WTC11 (cell line): ENCODE measurements at regions not wholly inside any gene's neighbourhood (a gene's known extent, or its start where the extent isn't known, plus 50 kb on each side); places are given as distances from the start of the nearest gene placed in this dataset.

ENCODE experiments used
- ATAC-seq: fragments of 200-7000 bp; cut with Tn5 transposase; 2 replicates; pipeline ENCODE4 v1.10.0; 2021; ENCODE audit warnings: mild to moderate bottlenecking, moderate library complexity
- CTCF ChIA-PET: fragments of 300-600 bp; sonication (Branson Sonifier 250); formaldehyde crosslinking; loops from one replicate; lab custom pipeline; 2021; ENCODE audit warnings: antibody characterized with exemption; lab: Charles Lee
- POLR2A ChIA-PET: fragments of 350-600 bp; sonication (Branson Sonifier 250); formaldehyde crosslinking; loops from one replicate; lab custom pipeline; 2021; ENCODE audit warnings: antibody characterized with exemption; lab: Charles Lee
- DNase-seq: peaks from one replicate; pipeline ENCODE4 v3.0.0; 2021; ENCODE audit warnings: low spot score
- H3K27ac Mint-ChIP-seq: 2 replicates; pipeline ENCODE4 v1.8.0; 2021; ENCODE audit warnings: mixed read lengths
- H3K27me3 Mint-ChIP-seq: 2 replicates; pipeline ENCODE4 v1.8.0; 2021; ENCODE audit warnings: low read depth, mild to moderate bottlenecking, moderate library complexity, mixed read lengths
- H3K36me3 Mint-ChIP-seq: 2 replicates; pipeline ENCODE4 v1.8.0; 2021; ENCODE audit warnings: mixed read lengths
- H3K4me1 Mint-ChIP-seq: 2 replicates; pipeline ENCODE4 v1.8.0; 2022; ENCODE audit warnings: mixed read lengths
- H3K4me3 Mint-ChIP-seq: 2 replicates; pipeline ENCODE4 v1.8.0; 2021; ENCODE audit warnings: mild to moderate bottlenecking, moderate library complexity, mixed read lengths
- H3K9me3 Mint-ChIP-seq: 2 replicates; pipeline ENCODE4 v1.8.0; 2021; ENCODE audit warnings: mixed read lengths
- ARID4B ChIP-seq: sonication (generic); formaldehyde crosslinking; IDR thresholded peaks from 2 replicates; pipeline ENCODE4 v1.8.0; 2023; ENCODE audit warnings: missing genetic modification reagents, mild to moderate bottlenecking, borderline replicate concordance
- ETV6 ChIP-seq: sonication (generic); formaldehyde crosslinking; IDR thresholded peaks from 2 replicates; pipeline ENCODE4 v1.8.1; 2022; ENCODE audit warnings: mild to moderate bottlenecking, missing genetic modification reagents
- FOXK1 ChIP-seq: sonication (generic); formaldehyde crosslinking; IDR thresholded peaks from 2 replicates; pipeline ENCODE4 v1.8.0; 2022; ENCODE audit warnings: mild to moderate bottlenecking, moderate library complexity, missing genetic modification reagents
- FOXP1 ChIP-seq: sonication (generic); formaldehyde crosslinking; IDR thresholded peaks from 2 replicates; pipeline ENCODE4 v1.8.0; 2022; ENCODE audit warnings: missing genetic modification reagents, mild to moderate bottlenecking, moderate library complexity, borderline replicate concordance
- GTF2I ChIP-seq: fragments of 250-450 bp; sonication (Bioruptor Pico); conservative IDR thresholded peaks from 2 replicates; pipeline ENCODE4 v1.4.0; 2021; ENCODE audit warnings: mild to moderate bottlenecking
- KAT7 ChIP-seq: sonication (generic); formaldehyde crosslinking; IDR thresholded peaks from 2 replicates; pipeline ENCODE4 v1.8.1; 2023; ENCODE audit warnings: missing genetic modification reagents, mild to moderate bottlenecking, borderline replicate concordance
- MLX ChIP-seq: sonication (generic); formaldehyde crosslinking; IDR thresholded peaks from 2 replicates; pipeline ENCODE4 v1.8.1; 2023; ENCODE audit warnings: mild to moderate bottlenecking, missing genetic modification reagents, moderate library complexity
- NFYB ChIP-seq: sonication (generic); formaldehyde crosslinking; conservative IDR thresholded peaks from 2 replicates; pipeline ENCODE4 v1.8.0; 2022; ENCODE audit warnings: low read depth, missing genetic modification reagents
- PRRX2 ChIP-seq: fragments of 250-450 bp; sonication (Bioruptor Pico); IDR thresholded peaks from 2 replicates; pipeline ENCODE4 v1.8.0; 2021; ENCODE audit warnings: mild to moderate bottlenecking
- SMAD4 ChIP-seq: sonication (generic); formaldehyde crosslinking; IDR thresholded peaks from 2 replicates; pipeline ENCODE4 v1.8.0; 2022; ENCODE audit warnings: mild to moderate bottlenecking, missing genetic modification reagents
- ZNF425 ChIP-seq: fragments of 250-450 bp; sonication (Bioruptor Pico); conservative IDR thresholded peaks from 2 replicates; pipeline ENCODE4 v1.9.0; 2021; ENCODE audit warnings: mild to moderate bottlenecking
- TF ChIP-seq, protein P1 (sequence below): sonication (generic); formaldehyde crosslinking; IDR thresholded peaks from 2 replicates; pipeline ENCODE4 v1.8.1; 2022; ENCODE audit warnings: low read depth, mild to moderate bottlenecking, moderate library complexity, missing genetic modification reagents, borderline replicate concordance
- TF ChIP-seq, protein P2 (sequence below): fragments of 250-450 bp; sonication (Bioruptor Pico); IDR thresholded peaks from 2 replicates; pipeline ENCODE4 v1.9.0; 2021; ENCODE audit warnings: mild to moderate bottlenecking
- TF ChIP-seq, protein P3 (sequence below): sonication (generic); formaldehyde crosslinking; IDR thresholded peaks from 2 replicates; pipeline ENCODE4 v1.8.1; 2023; ENCODE audit warnings: mild to moderate bottlenecking, missing genetic modification reagents, moderate library complexity
- TF ChIP-seq, protein P4 (sequence below): sonication (generic); formaldehyde crosslinking; IDR thresholded peaks from 2 replicates; pipeline ENCODE4 v1.8.1; 2023; ENCODE audit warnings: mild to moderate bottlenecking, moderate library complexity, missing genetic modification reagents

- no peak for TF ChIP-seq GTF2I (CRISPR knock-in tag)
- TF ChIP-seq ETV6 (CRISPR knock-in tag) = no peak
- TF ChIP-seq, protein P1, sequence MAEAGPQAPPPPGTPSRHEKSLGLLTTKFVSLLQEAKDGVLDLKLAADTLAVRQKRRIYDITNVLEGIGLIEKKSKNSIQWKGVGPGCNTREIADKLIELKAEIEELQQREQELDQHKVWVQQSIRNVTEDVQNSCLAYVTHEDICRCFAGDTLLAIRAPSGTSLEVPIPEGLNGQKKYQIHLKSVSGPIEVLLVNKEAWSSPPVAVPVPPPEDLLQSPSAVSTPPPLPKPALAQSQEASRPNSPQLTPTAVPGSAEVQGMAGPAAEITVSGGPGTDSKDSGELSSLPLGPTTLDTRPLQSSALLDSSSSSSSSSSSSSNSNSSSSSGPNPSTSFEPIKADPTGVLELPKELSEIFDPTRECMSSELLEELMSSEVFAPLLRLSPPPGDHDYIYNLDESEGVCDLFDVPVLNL = no peak
- no peak for TF ChIP-seq FOXK1 (CRISPR knock-in tag)
These were observed 160.1 kb upstream of the NDST3 start (continued) for GRCh38 chr4:117874216-117874615.

- no peak for ATAC-seq
- Mint-ChIP-seq H3K4me3 (no peak overlapping the region), H3K27ac (no peak overlapping the region), H3K27me3 (no peaks in the 10 kb centered on the region), H3K36me3 (no peaks in the 10 kb centered on the region; the same call in 1 of the 2 replicates)
- TF ChIP-seq GTF2I (CRISPR knock-in tag) (no peak), FOXK1 (CRISPR knock-in tag) (no peak), KAT7 (CRISPR knock-in tag) (no peak), ZNF425 (CRISPR knock-in tag) (no peak), FOXP1 (CRISPR knock-in tag) (no peak), NFYB (CRISPR knock-in tag) (no peak), ARID4B (CRISPR knock-in tag) (no peak), PRRX2 (CRISPR knock-in tag) (no peak), SMAD4 (CRISPR knock-in tag) (no peak), MLX (CRISPR knock-in tag) (no peak)
- TF ChIP-seq, protein P2, sequence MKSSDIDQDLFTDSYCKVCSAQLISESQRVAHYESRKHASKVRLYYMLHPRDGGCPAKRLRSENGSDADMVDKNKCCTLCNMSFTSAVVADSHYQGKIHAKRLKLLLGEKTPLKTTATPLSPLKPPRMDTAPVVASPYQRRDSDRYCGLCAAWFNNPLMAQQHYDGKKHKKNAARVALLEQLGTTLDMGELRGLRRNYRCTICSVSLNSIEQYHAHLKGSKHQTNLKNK (CRISPR knock-in tag) = no peak
- TF ChIP-seq, protein P3, sequence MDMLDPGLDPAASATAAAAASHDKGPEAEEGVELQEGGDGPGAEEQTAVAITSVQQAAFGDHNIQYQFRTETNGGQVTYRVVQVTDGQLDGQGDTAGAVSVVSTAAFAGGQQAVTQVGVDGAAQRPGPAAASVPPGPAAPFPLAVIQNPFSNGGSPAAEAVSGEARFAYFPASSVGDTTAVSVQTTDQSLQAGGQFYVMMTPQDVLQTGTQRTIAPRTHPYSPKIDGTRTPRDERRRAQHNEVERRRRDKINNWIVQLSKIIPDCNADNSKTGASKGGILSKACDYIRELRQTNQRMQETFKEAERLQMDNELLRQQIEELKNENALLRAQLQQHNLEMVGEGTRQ (CRISPR knock-in tag) = no peak
- TF ChIP-seq, protein P4, sequence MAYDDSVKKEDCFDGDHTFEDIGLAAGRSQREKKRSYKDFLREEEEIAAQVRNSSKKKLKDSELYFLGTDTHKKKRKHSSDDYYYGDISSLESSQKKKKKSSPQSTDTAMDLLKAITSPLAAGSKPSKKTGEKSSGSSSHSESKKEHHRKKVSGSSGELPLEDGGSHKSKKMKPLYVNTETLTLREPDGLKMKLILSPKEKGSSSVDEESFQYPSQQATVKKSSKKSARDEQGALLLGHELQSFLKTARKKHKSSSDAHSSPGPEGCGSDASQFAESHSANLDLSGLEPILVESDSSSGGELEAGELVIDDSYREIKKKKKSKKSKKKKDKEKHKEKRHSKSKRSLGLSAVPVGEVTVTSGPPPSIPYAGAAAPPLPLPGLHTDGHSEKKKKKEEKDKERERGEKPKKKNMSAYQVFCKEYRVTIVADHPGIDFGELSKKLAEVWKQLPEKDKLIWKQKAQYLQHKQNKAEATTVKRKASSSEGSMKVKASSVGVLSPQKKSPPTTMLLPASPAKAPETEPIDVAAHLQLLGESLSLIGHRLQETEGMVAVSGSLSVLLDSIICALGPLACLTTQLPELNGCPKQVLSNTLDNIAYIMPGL (CRISPR knock-in tag) = no peak
- TF ChIP-seq, all 79 proteins: peak for 0
- peaks cover 10% of the 10 kb centered on the region for H3K9me3 Mint-ChIP-seq
- ChIA-PET CTCF (interaction anchor here (0.5 kb wide), 1 partner anchor 373 kb away, joined by 3 read pairs; no protein-coding TSS in a partner anchor), POLR2A (no interaction called here)
- DNase-seq = no peak
- peaks cover 18% of the 10 kb centered on the region for H3K4me1 Mint-ChIP-seq
These were observed 144.3 kb upstream of the NDST3 start for GRCh38 chr4:117889978-117890377.
